DMS 273 (cell line): ENCODE measurements at regions not wholly inside any gene's neighbourhood (a gene's known extent, or its start where the extent isn't known, plus 50 kb on each side); places are given as distances from the start of the nearest gene placed in this dataset.

Experiments
- DNase-seq: peaks from one replicate; lab custom pipeline; 2025; ENCODE audit not compliant: unreplicated experiment; lab: John Stamatoyannopoulos, UW

DNA sequence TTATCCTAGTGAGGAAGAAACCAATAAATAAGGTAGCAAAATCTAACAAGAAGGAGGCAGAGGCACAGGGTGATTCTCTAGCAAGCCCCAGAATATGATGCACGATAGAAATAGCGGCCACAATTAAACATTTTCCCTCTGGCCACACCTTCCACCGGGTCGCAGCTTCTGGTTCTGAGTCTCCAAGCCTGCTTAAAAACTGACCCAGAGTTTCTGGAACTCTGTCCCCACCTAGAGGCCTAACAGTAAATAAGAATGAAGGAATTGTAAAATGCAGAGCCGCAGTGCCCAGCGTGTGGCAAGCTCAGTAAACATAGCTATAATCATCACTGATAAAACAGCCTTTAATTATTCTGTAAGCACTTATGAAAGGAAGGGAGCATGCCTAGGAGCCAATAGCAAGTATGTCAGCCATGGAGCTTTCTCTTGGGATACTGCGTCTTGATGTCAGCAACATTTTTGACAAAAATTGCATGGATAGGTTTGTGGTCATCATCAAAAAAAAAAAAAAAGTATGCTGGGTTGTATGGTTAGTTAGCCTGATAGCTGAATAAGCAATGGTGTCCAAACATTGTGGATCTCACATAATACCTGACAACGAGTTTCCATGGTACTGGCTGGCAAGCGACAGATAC is 465.5 kb downstream of the DNAH5 start:
- DNase-seq = peak; percentile 59

DNA sequence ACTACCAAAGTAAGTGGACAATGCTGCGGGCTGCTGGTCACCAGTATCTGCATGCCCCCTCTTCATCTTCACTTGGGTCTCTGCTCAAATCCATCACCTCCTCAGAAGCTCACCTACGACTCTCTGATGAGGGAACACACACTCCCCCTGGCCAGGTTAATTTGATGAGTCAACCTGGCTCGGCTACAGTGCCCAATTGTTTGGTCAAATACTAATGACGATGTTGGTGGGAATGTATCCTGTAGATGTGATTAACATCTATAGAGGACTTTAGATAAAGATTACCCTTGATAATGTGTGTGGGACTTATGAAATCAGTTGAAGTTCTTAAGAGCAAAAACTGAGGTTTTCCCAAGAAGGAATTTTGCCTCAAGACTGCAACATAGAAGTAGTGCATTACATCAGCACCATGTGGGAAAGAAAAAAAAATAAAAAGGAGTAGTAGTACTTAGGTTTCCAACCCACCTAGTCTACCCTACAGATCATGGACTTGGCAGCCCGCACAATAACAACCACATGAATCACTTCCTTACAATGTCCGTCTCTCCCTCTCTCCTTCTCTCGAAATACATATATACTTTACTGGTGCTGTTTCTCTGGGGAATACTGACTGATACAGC is 467.3 kb downstream of the DNAH5 start:
- DNase-seq = no peak

- DNase-seq = no peak
Observed at GRCh38 chr5:13472842-13473241, 471.6 kb downstream of the DNAH5 start.

GRCh38 chr5:13470975-13471374 is 473.5 kb downstream of the DNAH5 start:
- no peak for DNase-seq

DNA sequence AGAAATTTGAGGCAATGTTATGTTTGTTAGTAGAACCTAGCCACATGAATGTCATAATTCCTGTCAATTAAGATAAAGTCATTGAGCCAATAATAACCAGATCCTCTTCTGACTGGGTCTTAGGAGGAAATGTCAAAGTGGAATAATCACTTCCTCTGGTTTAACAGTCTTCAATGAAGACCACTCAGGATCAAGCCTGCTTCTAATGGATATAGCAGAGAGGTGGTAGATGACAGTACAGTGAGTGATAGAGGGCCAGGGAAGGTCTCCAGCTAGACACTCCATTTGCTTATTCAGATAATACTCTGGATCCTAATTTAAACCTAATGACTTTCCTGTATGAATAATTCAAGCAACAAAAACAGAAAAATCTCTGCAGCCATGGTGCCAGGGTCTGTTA is 474.2 kb downstream of the DNAH5 start:
- DNase-seq = no peak

- DNase-seq = no peak
Observed at GRCh38 chr5:13464532-13465193, 479.8 kb downstream of the DNAH5 start.

GRCh38 chr5:13460587-13460986 is 483.9 kb downstream of the DNAH5 start:
- DNase-seq = no peak

DNA sequence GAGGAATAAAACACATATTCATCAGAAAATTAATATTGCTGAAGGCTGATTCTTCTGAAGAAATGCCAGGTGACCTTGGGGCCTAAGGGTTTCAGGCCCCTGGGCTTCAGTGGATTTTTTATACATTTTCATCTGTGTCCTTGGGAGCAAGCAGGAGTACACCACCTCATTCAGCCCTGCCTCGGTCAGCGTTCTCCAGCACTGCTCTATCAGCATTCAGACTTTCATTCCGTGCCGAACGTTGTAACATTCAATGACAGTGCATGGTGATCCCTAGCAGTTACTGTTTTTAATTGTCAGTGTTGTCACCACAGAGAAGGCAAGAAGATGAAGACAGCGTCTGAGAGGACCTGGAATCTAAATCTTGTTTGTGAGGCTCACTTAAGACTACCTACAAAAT is 490.4 kb downstream of the DNAH5 start:
- no peak for DNase-seq

DNA sequence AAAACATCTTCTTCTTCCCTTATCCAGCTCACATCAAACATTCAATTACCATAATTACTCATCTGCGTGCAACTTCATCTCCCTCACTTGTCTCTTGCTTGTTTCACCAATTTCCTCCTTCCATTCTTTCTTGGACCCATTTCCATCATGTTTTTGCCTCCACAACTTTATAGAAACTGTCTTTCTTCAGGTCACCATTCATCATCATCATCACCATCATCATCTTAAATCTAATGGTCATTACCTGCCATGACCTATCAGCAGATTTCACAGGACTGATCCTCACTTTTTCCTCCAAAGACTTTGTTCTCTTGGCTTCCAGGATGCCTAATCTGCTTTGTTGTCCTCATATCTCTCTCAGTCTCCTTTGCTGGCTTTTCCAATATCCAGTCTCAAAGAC is 495.6 kb downstream of the DNAH5 start:
- no peak for DNase-seq

- DNase-seq = no peak
Observed at GRCh38 chr5:13439430-13439829, 505.1 kb downstream of the DNAH5 start.

GRCh38 chr5:13427827-13428557 is 516.5 kb downstream of the DNAH5 start:
- no peak for DNase-seq

DNA sequence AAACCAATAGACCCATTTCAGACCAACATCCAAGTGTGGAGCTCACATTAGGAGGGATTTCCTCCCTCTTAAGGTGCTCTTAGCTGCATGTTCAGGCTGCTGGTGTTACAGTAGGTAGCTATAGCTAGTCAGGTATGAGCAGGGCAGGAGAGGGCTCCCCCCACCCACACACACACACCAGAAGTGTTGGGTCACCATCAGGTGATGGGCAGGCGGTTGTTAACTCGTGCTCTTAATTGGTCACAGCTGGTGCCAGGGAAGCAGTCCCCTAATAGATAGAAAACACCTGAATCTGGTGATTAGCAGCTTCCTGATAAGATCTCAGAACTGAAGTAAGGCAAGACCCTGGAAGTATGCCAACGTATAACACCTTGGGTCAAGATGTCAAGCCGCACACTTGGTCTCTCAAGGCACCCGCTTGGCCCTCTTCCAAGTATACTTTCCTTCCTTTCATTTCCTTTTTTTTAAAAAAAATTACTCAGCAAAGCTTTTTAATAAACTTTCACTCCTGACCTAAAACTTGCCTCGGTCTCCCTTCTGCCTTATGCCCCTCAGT is 532.4 kb downstream of the DNAH5 start:
- no peak for DNase-seq

DNA sequence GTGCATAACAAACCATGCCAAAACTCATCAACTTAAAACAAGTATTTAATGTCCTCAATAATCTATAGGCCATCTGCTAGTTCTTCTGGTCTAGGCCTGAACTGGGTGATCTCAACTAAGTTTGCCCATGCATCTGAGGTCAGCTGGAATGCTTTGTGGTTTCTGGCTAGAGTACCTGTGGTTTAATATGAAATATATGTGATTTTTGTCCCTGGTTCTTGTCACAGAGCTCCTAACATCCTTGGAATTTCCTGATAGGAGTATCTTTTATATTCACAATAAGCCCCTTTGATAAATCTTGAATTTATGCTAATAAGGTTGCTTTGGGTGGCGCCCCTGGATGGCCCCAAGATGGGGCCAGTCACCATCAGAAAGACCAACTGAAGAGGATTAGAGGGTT is 535.9 kb downstream of the DNAH5 start:
- DNase-seq = no peak

- no peak for DNase-seq
Observed at GRCh38 chr5:13403351-13403750, 541.1 kb downstream of the DNAH5 start.

DNA sequence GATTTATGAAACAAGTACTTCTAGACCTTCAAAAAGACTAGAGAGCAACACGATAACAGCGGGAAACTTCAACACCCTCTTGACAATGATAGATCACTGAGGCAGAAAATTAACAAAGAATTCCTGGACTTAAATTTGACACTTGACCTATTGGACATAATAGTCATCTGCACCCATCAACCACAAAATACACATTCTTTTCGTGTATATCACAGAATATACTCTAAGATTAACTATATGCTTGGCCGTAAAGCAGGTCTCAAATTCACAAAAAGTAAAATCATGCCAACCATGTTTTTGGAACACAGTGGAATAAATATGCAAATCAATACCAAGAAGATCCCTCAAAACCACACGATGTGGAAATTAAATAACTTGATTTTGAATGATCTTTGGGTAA is 559.4 kb downstream of the DNAH5 start:
- DNase-seq = no peak

- DNase-seq = no peak
Observed at GRCh38 chr5:13382232-13382631, 562.3 kb downstream of the DNAH5 start.

- DNase-seq = no peak
Observed at GRCh38 chr5:13378091-13378490, 566.4 kb downstream of the DNAH5 start.

DNA sequence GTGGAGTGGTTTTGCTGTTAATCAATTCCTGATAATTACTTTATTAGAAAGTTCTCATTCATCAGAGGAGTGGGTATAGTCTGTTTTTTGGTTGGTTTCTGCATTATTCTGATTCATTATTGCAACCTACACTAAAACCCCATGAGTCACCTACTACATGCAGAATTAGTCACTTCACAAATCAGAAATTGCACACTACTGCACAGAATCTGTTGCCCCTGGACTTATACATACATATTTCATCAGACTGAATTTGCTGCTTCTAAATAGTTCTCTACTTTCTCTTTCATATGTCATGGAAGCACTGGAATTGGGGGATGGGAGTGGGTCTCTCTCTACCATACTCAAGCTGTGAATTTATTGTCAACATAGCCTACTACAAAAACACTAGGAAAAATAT is 585.1 kb downstream of the DNAH5 start:
- no peak for DNase-seq

- no peak for DNase-seq
Observed at GRCh38 chr5:13358342-13358741, 586.1 kb downstream of the DNAH5 start.

DNA sequence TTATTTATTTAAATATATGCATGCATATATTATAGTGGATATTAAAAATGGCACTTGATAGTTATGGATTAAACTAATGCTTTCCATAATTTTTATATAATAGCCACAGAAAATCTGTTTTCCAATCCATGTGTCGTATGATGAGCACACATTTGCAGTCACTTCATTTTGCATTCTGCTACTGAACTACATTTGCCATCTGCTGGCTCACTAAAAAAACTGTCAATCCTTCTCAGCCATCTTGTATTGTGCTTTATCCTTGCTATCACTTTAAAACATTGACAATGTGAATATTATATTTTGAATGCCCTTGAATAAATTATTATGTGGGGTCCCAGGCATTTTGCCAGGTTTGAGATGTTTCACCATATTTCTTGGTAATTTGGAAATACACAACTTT is 586.6 kb downstream of the DNAH5 start:
- DNase-seq = no peak

DNA sequence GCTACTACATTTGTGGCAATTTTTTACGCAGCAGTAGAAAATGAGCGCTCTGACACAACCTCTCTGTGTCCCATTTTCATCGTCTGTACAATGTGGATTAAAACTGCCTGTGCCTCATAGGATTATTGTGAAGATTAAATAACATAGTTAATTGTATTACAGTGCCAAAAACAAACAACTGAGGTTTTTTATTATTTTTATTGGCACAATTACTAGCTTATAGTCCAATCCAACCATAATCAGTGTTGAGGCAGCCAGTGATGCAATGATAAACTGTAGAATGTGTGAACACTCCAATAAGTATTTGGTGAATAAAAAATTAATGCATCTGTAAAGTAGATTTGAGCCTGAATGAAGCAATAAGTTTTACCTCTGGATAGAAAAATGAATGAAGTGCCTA is 588.3 kb downstream of the DNAH5 start:
- DNase-seq = no peak

GRCh38 chr5:13354611-13355010 is 589.9 kb downstream of the DNAH5 start:
- DNase-seq = no peak
